DMS79 treated with DMSO at 0.1 percent for 48 hours (cell line): ENCODE measurements at regions not wholly inside any gene's neighbourhood (a gene's known extent, or its start where the extent isn't known, plus 50 kb on each side); places are given as distances from the start of the nearest gene placed in this dataset.

Source experiments
- DNase-seq: peaks from one replicate; lab custom pipeline; 2025; lab: John Stamatoyannopoulos, UW

DNA sequence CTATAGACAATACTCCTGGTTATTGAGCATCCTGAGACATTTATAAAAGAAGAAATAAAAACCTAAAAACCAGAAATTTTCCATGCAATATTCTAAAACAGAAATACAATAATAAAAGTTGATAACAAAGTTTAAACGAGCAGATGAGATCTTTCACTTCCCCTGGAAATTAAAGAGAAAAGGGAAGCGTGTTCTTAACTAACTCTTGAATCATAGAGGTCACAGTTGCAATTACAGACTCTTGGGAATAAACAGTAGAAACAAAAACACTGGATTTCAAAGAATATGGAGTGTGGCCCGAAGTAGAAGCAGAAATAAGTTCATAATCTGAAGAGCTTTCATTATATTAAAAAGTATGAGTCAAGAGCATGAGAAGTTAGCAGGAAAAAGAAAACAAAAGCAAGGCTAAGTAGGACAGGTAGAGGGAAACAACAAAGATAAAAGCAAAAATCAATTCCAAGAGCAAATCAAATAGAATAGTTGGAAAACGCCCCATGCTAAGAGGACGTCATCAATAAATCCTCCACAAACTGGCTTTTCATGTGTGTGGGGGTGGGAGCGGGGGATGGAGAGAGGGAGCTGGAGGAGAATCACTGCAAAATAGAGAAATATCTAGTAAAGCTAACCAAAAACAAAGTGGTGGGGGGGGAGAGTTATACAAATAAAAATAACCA, 55.2 kb upstream of the C10orf71 start:
- no peak for DNase-seq

DNA sequence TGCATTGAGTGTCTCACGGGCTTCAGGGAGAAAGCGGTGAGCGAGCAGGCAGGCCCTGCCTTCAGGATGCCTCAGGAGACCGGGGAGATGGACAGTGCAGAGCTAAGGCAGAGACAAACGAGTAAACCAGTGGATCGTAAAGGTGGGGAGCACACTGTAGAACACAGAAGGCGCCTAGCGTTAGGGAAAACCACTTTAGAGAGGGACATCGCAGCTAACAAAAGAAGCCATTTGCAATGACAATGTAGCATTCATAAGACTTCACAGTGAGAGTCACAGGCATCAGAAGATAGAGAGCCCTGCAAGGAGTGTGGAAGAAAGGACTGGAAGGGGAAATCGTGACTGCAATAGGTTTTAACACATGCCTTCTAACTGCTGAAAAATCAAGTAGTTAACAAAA, 54.9 kb upstream of the TMEM273 start:
- DNase-seq = no peak

DNA sequence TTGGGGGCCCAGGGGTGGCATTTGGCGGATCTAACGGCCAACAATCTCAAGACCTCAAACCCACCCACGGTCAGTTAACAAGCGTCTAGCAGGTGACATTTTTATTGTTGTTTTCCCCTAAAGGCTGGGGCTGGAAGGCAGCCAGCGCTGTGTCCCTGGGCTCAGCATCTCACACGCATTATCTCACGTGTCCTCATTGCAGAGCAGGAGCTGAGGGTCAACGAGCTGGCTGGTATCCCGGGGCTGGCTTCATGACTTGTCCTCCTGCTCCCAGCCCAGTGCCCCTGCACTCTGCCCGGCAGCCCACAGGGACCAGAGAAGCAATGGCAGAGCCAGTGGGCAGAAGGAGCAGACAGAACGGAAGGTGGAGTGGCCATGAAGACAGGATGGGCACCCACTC, 54.4 kb upstream of the TMEM273 start:
- peak; percentile 0 for DNase-seq

DNA sequence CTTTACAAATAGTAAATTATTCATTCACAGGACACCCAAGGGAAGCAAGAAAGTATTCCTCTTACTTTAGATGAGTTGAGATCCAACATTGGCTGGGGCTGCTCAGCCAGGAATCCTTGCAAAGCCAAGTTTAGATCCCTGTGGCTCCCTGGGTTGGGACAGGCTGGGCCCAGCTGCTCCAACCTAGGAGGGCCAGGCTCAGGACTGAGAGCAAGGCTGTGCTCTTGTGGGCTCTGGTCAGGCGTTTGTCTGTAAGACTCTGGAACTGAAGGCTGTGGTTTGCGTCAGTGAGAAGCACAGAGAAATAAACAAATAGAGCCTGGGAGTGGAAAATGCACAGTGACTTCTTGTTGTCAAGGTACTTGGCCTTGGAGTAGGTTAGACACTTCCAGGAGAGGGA, 53.2 kb upstream of the TMEM273 start:
- no peak for DNase-seq

DNA sequence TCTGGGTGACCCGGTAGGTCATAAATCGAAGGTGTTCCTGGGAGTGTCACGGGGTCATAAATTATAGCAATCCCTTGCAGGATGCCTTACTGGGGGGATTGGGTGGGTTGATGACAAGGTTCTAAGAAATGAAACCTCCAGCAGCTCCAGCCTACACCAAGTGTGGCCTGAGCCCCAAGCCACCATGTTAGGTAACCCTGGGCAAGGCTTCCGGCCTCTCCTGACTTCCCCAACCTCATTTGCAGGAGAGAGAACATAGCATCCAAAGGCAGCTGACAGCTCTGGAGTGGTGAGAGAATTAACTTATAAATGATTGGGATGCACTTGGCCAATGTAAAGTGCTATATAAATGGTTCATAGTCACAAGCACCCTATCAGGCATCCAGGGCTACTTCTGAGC, 52.8 kb upstream of the TMEM273 start:
- peak; percentile 7 for DNase-seq
